Ishikawa (cell line): ENCODE measurements at regions not wholly inside any gene's neighbourhood (a gene's known extent, or its start where the extent isn't known, plus 50 kb on each side); places are given as distances from the start of the nearest gene placed in this dataset.

Experiments
- CEBPB ChIP-seq: IDR thresholded peaks from 2 replicates; pipeline ENCODE4 v1.6.1; 2012
- CREB1 ChIP-seq: IDR thresholded peaks from 2 replicates; pipeline ENCODE4 v1.6.1; 2012; ENCODE audit warnings: low read depth
- EGR1 ChIP-seq: IDR thresholded peaks from 2 replicates; pipeline ENCODE4 v1.6.1; 2012
- EP300 ChIP-seq: IDR thresholded peaks from 2 replicates; pipeline ENCODE4 v1.6.1; 2012; ENCODE audit warnings: borderline replicate concordance
- FOXM1 ChIP-seq: IDR thresholded peaks from 2 replicates; pipeline ENCODE4 v1.6.1; 2012; ENCODE audit warnings: low read depth, borderline replicate concordance
- NFIC ChIP-seq: IDR thresholded peaks from 2 replicates; pipeline ENCODE4 v1.6.1; 2012
- RAD21 ChIP-seq: IDR thresholded peaks from 2 replicates; pipeline ENCODE4 v1.6.1; 2012; ENCODE audit warnings: low read depth
- TAF1 ChIP-seq: IDR thresholded peaks from 2 replicates; pipeline ENCODE4 v1.6.1; 2012; ENCODE audit warnings: low read depth, mild to moderate bottlenecking
- TCF12 ChIP-seq: IDR thresholded peaks from 2 replicates; pipeline ENCODE4 v1.6.1; 2012; ENCODE audit warnings: low read depth
- TEAD4 ChIP-seq: IDR thresholded peaks from 2 replicates; pipeline ENCODE4 v1.6.1; 2012
- YY1 ChIP-seq: IDR thresholded peaks from 2 replicates; pipeline ENCODE4 v1.6.1; 2012; ENCODE audit warnings: low read depth
- ZBTB7A ChIP-seq: IDR thresholded peaks from 2 replicates; pipeline ENCODE4 v1.6.1; 2012; ENCODE audit warnings: low read depth
- TF ChIP-seq, protein P1 (sequence below): IDR thresholded peaks from 2 replicates; pipeline ENCODE4 v1.6.1; 2012; ENCODE audit warnings: low read depth, mild to moderate bottlenecking
- TF ChIP-seq, protein P2 (sequence below): IDR thresholded peaks from 2 replicates; pipeline ENCODE4 v1.6.1; 2012
- TF ChIP-seq, protein P3 (sequence below): IDR thresholded peaks from 2 replicates; pipeline ENCODE4 v1.6.1; 2012

DNA sequence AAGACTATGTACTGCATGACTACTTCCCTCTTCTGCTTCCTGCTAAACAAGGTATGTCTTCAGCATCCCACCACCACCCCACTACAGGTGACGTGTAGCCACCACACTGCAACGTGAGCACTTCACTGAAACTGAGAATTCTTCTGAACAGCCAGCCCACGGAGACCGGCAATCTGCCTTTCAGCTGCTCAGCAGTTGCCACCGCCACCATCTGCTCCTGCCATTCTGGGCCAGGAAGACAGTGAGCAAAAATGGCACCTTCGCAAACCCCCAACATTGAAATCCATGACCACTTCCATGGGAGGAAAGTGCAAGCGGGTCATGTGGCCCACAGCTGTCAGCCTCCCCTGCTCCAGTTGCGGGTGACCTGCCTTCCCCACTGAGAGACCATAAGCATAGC is 443.4 kb upstream of the ST8SIA4 start:
- TF ChIP-seq, protein P1, sequence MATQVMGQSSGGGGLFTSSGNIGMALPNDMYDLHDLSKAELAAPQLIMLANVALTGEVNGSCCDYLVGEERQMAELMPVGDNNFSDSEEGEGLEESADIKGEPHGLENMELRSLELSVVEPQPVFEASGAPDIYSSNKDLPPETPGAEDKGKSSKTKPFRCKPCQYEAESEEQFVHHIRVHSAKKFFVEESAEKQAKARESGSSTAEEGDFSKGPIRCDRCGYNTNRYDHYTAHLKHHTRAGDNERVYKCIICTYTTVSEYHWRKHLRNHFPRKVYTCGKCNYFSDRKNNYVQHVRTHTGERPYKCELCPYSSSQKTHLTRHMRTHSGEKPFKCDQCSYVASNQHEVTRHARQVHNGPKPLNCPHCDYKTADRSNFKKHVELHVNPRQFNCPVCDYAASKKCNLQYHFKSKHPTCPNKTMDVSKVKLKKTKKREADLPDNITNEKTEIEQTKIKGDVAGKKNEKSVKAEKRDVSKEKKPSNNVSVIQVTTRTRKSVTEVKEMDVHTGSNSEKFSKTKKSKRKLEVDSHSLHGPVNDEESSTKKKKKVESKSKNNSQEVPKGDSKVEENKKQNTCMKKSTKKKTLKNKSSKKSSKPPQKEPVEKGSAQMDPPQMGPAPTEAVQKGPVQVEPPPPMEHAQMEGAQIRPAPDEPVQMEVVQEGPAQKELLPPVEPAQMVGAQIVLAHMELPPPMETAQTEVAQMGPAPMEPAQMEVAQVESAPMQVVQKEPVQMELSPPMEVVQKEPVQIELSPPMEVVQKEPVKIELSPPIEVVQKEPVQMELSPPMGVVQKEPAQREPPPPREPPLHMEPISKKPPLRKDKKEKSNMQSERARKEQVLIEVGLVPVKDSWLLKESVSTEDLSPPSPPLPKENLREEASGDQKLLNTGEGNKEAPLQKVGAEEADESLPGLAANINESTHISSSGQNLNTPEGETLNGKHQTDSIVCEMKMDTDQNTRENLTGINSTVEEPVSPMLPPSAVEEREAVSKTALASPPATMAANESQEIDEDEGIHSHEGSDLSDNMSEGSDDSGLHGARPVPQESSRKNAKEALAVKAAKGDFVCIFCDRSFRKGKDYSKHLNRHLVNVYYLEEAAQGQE, result no peak
- TF ChIP-seq ZBTB7A, result no peak
- TF ChIP-seq FOXM1, result no peak
- no peak for TF ChIP-seq TEAD4
- TF ChIP-seq EGR1, result no peak
- no peak for TF ChIP-seq CEBPB
- TF ChIP-seq CREB1, result no peak
- TF ChIP-seq, protein P2, sequence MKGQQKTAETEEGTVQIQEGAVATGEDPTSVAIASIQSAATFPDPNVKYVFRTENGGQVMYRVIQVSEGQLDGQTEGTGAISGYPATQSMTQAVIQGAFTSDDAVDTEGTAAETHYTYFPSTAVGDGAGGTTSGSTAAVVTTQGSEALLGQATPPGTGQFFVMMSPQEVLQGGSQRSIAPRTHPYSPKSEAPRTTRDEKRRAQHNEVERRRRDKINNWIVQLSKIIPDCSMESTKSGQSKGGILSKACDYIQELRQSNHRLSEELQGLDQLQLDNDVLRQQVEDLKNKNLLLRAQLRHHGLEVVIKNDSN, result no peak
- TF ChIP-seq, protein P3, sequence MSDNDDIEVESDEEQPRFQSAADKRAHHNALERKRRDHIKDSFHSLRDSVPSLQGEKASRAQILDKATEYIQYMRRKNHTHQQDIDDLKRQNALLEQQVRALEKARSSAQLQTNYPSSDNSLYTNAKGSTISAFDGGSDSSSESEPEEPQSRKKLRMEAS, result no peak
- no peak for TF ChIP-seq RAD21
- TF ChIP-seq TCF12, result no peak
- TF ChIP-seq NFIC, result no peak

DNA sequence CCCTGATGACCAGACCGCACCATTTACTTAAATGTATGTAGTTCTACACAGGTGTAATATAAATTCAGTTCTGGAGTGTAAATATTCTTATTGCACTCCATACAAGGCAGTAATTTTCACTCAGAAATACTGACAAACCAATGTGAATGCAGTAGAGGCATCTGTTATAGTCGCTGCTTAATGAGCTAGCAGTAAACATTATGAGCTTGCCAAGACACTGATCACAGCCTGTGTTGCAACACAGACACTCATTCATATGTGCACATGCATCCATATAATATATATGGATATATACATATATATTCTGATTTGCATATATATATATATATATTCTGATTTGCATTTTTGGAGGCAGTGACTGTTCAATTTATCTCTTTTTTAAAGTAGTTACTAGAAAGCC is 435.1 kb upstream of the ST8SIA4 start:
- no peak for TF ChIP-seq CEBPB
- no peak for TF ChIP-seq TEAD4
- no peak for TF ChIP-seq ZBTB7A
- TF ChIP-seq, protein P1, result no peak
- TF ChIP-seq FOXM1, result no peak
- TF ChIP-seq, protein P2, result no peak
- TF ChIP-seq EGR1, result no peak
- no peak for TF ChIP-seq YY1
- no peak for TF ChIP-seq RAD21
- no peak for TF ChIP-seq EP300
- no peak for TF ChIP-seq CREB1
- TF ChIP-seq, protein P3, result no peak
- no peak for TF ChIP-seq NFIC
- TF ChIP-seq TAF1, result no peak
- TF ChIP-seq TCF12, result no peak

DNA sequence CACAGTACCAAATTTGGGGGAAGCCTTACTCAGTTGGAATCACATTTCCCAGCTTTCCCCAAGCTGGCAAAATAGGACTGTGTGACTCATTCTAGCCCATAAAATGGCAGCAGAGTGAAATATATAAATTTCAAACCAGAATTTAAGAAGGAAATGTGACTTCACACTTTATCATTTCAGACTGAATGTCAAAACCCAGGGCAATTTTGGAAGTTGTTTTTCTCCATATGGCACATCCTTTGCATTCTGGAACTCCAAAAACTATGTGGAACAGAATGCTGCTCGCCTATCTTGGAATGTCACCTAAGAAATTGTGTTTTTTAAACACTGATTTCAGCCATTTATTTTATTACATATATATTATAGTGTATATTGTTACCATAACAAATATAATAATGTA is 424.7 kb upstream of the ST8SIA4 start:
- no peak for TF ChIP-seq EGR1
- no peak for TF ChIP-seq ZBTB7A
- TF ChIP-seq NFIC, result no peak
- no peak for TF ChIP-seq FOXM1
- TF ChIP-seq RAD21, result no peak
- TF ChIP-seq, protein P3, result no peak

DNA sequence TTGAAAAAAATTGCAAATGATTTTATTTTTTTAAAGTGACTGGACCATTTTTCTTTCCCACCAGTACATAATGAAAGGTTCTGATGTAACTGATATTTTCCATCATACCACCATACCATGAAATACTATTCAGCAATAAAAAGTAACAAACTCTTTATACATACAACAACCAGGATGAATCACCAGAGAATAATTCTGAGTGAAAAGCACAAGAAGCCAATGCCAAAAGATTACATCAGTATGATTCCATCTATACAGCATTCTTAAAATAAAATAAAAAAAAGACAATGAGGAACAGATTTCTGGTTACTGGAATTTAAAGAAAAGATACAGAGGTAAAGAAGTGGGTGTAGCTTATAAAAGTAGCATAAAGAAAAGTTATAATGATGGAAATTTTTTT is 423.7 kb upstream of the ST8SIA4 start:
- TF ChIP-seq EGR1, result no peak
- TF ChIP-seq, protein P3, result no peak
- no peak for TF ChIP-seq RAD21

DNA sequence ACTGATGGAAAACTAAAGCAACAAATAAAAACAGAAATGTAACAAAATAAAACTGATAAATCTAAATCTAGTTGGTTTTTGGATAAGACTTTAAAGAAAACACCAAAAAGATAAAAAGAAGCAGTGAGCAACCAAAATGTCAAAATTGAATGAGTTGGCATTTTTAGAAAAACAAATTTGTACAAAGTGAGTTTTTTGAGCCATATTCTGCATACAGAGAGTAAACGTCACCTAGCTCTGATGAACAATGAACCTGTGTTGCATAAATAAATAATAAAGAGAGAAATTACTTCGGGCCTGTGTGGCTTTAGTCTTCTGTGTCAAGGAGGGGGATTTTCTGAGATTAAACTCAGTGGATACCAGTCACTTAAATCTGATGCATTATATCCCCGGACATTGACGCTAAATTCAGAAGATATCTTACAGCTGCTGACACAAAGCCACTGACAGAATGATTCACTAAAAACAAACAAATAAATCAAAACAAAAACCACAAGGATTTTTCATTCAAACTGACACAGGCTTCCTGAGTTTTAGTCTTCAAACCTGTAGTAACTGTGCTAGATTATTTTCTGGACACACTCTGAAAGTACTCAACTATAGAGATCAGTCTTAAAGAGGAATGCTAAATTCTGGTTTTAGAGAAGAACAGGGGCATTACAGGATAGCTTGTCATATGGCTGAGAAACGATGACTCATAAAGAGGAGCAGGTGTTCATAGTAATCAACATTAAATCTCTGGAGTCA is 403.5 kb upstream of the ST8SIA4 start:
- no peak for TF ChIP-seq CREB1
- TF ChIP-seq ZBTB7A, result no peak
- no peak for TF ChIP-seq FOXM1
- TF ChIP-seq EGR1, result no peak
- TF ChIP-seq, protein P1, result no peak
- TF ChIP-seq, protein P3, result no peak
- no peak for TF ChIP-seq EP300
- no peak for TF ChIP-seq TCF12
- TF ChIP-seq TAF1, result no peak
